ENCODE measurements at regions not wholly inside any gene's neighbourhood (a gene's known extent, or its start where the extent isn't known, plus 50 kb on each side); places are given as distances from the start of the nearest gene placed in this dataset.
"Not testable (repeated sequence)": the region's sequence is repeated elsewhere in the genome, so short reads cannot be mapped to it uniquely, and the experiment has no call there.

- TF ChIP-seq CTCF, POLR2A (IDR thresholded peaks at IDR 0.05): not testable (repeated sequence)
These were observed 130.2 kb upstream of the TSPY4 start for GRCh38 chrY:9207082-9207481.
